HG02642 (cell line): ENCODE measurements at regions not wholly inside any gene's neighbourhood (a gene's known extent, or its start where the extent isn't known, plus 50 kb on each side); places are given as distances from the start of the nearest gene placed in this dataset.
"Not testable (repeated sequence)": the region's sequence is repeated elsewhere in the genome, so short reads cannot be mapped to it uniquely, and the experiment has no call there.

Experiments used
- ATAC-seq: cut with Tn5 transposase; IDR thresholded peaks from one replicate; pipeline ENCODE4 v1.9.1; 2021; ENCODE audit warnings: mild to moderate bottlenecking; ENCODE audit not compliant: unreplicated experiment, poor library complexity

GRCh38 chr2:37722971-37723370 lies 51.5 kb upstream of the CDC42EP3 start:
- ATAC-seq = not testable (repeated sequence)

GRCh38 chr2:37730037-37730818 lies 58.8 kb upstream of the CDC42EP3 start:
- no peak for ATAC-seq

- ATAC-seq = not testable (repeated sequence)
These were observed 61.0 kb upstream of the CDC42EP3 start for GRCh38 chr2:37732412-37732811.

- ATAC-seq = no peak
These were observed 61.8 kb upstream of the CDC42EP3 start for GRCh38 chr2:37733251-37733650.

GRCh38 chr2:37733955-37734354 lies 62.5 kb upstream of the CDC42EP3 start:
- not testable (repeated sequence) for ATAC-seq

- not testable (repeated sequence) for ATAC-seq
These were observed 63.6 kb upstream of the CDC42EP3 start for GRCh38 chr2:37734891-37735523.

GRCh38 chr2:37735524-37735910 lies 64.1 kb upstream of the CDC42EP3 start:
- ATAC-seq = not testable (repeated sequence)

GRCh38 chr2:37737507-37737906 lies 66.1 kb upstream of the CDC42EP3 start:
- ATAC-seq = no peak

- no peak for ATAC-seq
These were observed 66.9 kb upstream of the CDC42EP3 start for GRCh38 chr2:37738266-37738885.

- no peak for ATAC-seq
These were observed 67.7 kb upstream of the CDC42EP3 start for GRCh38 chr2:37739153-37739552.

- ATAC-seq = no peak
These were observed 68.8 kb upstream of the CDC42EP3 start for GRCh38 chr2:37740164-37740739.

GRCh38 chr2:37742286-37742685 lies 70.8 kb upstream of the CDC42EP3 start:
- ATAC-seq = no peak

GRCh38 chr2:37744010-37744409 lies 72.6 kb upstream of the CDC42EP3 start:
- ATAC-seq = no peak

- ATAC-seq = not testable (repeated sequence)
These were observed 73.5 kb upstream of the CDC42EP3 start for GRCh38 chr2:37744961-37745360.

GRCh38 chr2:37746011-37746410 lies 74.6 kb upstream of the CDC42EP3 start:
- not testable (repeated sequence) for ATAC-seq

GRCh38 chr2:37746883-37747282 lies 75.4 kb upstream of the CDC42EP3 start:
- no peak for ATAC-seq

- ATAC-seq = no peak
These were observed 77.1 kb upstream of the CDC42EP3 start for GRCh38 chr2:37748541-37748940.

- ATAC-seq = not testable (repeated sequence)
These were observed 78.8 kb upstream of the CDC42EP3 start for GRCh38 chr2:37750286-37750685.

GRCh38 chr2:37752766-37753165 lies 81.3 kb upstream of the CDC42EP3 start:
- no peak for ATAC-seq

GRCh38 chr2:37753758-37754157 lies 82.3 kb upstream of the CDC42EP3 start:
- ATAC-seq = no peak

GRCh38 chr2:37755961-37756559 lies 84.6 kb upstream of the CDC42EP3 start:
- ATAC-seq = not testable (repeated sequence)
